Activated T-cell treated with anti-CD3 and anti-CD28 coated beads, Interleukin-2, amount 50 U/mL, for 4 hours (primary cell): ENCODE measurements at regions not wholly inside any gene's neighbourhood (a gene's known extent, or its start where the extent isn't known, plus 50 kb on each side); places are given as distances from the start of the nearest gene placed in this dataset.

ENCODE experiments used
- ATAC-seq, 2 donors: fragments of 200-7000 bp; cut with Tn5 transposase; one replicate each; pipeline ENCODE4 v1.10.0; 2021
- DNase-seq: peaks from one replicate; pipeline ENCODE4 v3.0.0-alpha.2; 2020
- H3K27me3 Mint-ChIP-seq: one replicate; pipeline ENCODE4 v1.8.0; 2021; ENCODE audit warnings: low read depth, mixed read lengths
- H3K36me3 Mint-ChIP-seq: one replicate; pipeline ENCODE4 v1.8.0; 2022; ENCODE audit warnings: mixed read lengths; ENCODE audit not compliant: insufficient read depth
- H3K4me1 Mint-ChIP-seq: one replicate; pipeline ENCODE4 v1.8.0; 2021; ENCODE audit warnings: low read depth, mixed read lengths
- H3K4me3 Mint-ChIP-seq: one replicate; pipeline ENCODE4 v1.8.0; 2021; ENCODE audit warnings: mild to moderate bottlenecking, moderate library complexity, mixed read lengths
- H3K9me3 Mint-ChIP-seq: one replicate; pipeline ENCODE4 v1.8.0; 2021; ENCODE audit warnings: mixed read lengths

GRCh38 chr1:239858057-239858456 lies 233.6 kb upstream of the FMN2 start:
- DNase-seq: no peak

GRCh38 chr1:239858529-239858928 lies 233.2 kb upstream of the FMN2 start:
- Mint-ChIP-seq H3K36me3 (peaks cover 3% of the 10 kb centered on the region), H3K9me3 (peaks cover 11% of the 10 kb centered on the region), H3K27me3 (no peaks in the 10 kb centered on the region), H3K4me3 (no peak overlapping the region), H3K4me1 (no peaks in the 10 kb centered on the region)
- ATAC-seq: no peak
- no peak for DNase-seq

More at GRCh38 chr1:239858057-239858456, 233.6 kb upstream of the FMN2 start:
- ATAC-seq: no peak
- Mint-ChIP-seq H3K4me1 (no peaks in the 10 kb centered on the region), H3K9me3 (peaks cover 11% of the 10 kb centered on the region), H3K36me3 (peaks cover 3% of the 10 kb centered on the region), H3K4me3 (no peak overlapping the region), H3K27me3 (no peaks in the 10 kb centered on the region)

GRCh38 chr1:239861985-239862384 lies 229.7 kb upstream of the FMN2 start:
- H3K4me1 Mint-ChIP-seq: no peaks in the 10 kb centered on the region
- no peak overlapping the region for H3K4me3 Mint-ChIP-seq
- H3K36me3 Mint-ChIP-seq: no peaks in the 10 kb centered on the region
- ATAC-seq (no peak), DNase-seq (no peak)
- H3K9me3 Mint-ChIP-seq: no peaks in the 10 kb centered on the region
- no peaks in the 10 kb centered on the region for H3K27me3 Mint-ChIP-seq

- H3K36me3 Mint-ChIP-seq: no peaks in the 10 kb centered on the region
- ATAC-seq (no peak), DNase-seq (no peak)
- H3K27me3 Mint-ChIP-seq: no peaks in the 10 kb centered on the region
- no peak overlapping the region for H3K4me3 Mint-ChIP-seq
- H3K9me3 Mint-ChIP-seq: no peaks in the 10 kb centered on the region
- H3K4me1 Mint-ChIP-seq: no peaks in the 10 kb centered on the region
These were observed 223.4 kb upstream of the FMN2 start for GRCh38 chr1:239868058-239868832.

GRCh38 chr1:239870194-239870593 lies 221.5 kb upstream of the FMN2 start:
- H3K4me1 Mint-ChIP-seq: no peaks in the 10 kb centered on the region
- no peaks in the 10 kb centered on the region for H3K36me3 Mint-ChIP-seq
- H3K27me3 Mint-ChIP-seq: peaks cover 2% of the 10 kb centered on the region
- no peak for ATAC-seq
- no peak for DNase-seq
- no peaks in the 10 kb centered on the region for H3K9me3 Mint-ChIP-seq
- H3K4me3 Mint-ChIP-seq: no peak overlapping the region

GRCh38 chr1:239872626-239873025 lies 219.1 kb upstream of the FMN2 start:
- H3K27me3 Mint-ChIP-seq: peaks cover 2% of the 10 kb centered on the region
- H3K4me3 Mint-ChIP-seq: no peak overlapping the region
- no peaks in the 10 kb centered on the region for H3K4me1 Mint-ChIP-seq
- no peaks in the 10 kb centered on the region for H3K9me3 Mint-ChIP-seq
- no peaks in the 10 kb centered on the region for H3K36me3 Mint-ChIP-seq
- DNase-seq (no peak), ATAC-seq (no peak)

- H3K36me3 Mint-ChIP-seq: no peaks in the 10 kb centered on the region
- peaks cover 2% of the 10 kb centered on the region for H3K27me3 Mint-ChIP-seq
- ATAC-seq (no peak), DNase-seq (no peak)
- no peaks in the 10 kb centered on the region for H3K4me1 Mint-ChIP-seq
- no peak overlapping the region for H3K4me3 Mint-ChIP-seq
- no peaks in the 10 kb centered on the region for H3K9me3 Mint-ChIP-seq
These were observed 216.9 kb upstream of the FMN2 start for GRCh38 chr1:239874831-239875230.

- Mint-ChIP-seq H3K9me3 (no peaks in the 10 kb centered on the region), H3K36me3 (no peaks in the 10 kb centered on the region), H3K4me3 (no peak overlapping the region), H3K4me1 (no peaks in the 10 kb centered on the region), H3K27me3 (no peaks in the 10 kb centered on the region)
- DNase-seq (no peak), ATAC-seq (no peak)
These were observed 212.1 kb upstream of the FMN2 start for GRCh38 chr1:239879321-239880170.

- H3K27me3 Mint-ChIP-seq: no peaks in the 10 kb centered on the region
- H3K4me3 Mint-ChIP-seq: no peak overlapping the region
- H3K9me3 Mint-ChIP-seq: no peaks in the 10 kb centered on the region
- H3K36me3 Mint-ChIP-seq: no peaks in the 10 kb centered on the region
- ATAC-seq (no peak), DNase-seq (no peak)
- no peaks in the 10 kb centered on the region for H3K4me1 Mint-ChIP-seq
These were observed 208.7 kb upstream of the FMN2 start for GRCh38 chr1:239882967-239883366.

- no peak for ATAC-seq
- DNase-seq: no peak
- H3K9me3 Mint-ChIP-seq: no peaks in the 10 kb centered on the region
- no peaks in the 10 kb centered on the region for H3K4me1 Mint-ChIP-seq
- H3K4me3 Mint-ChIP-seq: no peak overlapping the region
- H3K27me3 Mint-ChIP-seq: no peaks in the 10 kb centered on the region
- H3K36me3 Mint-ChIP-seq: no peaks in the 10 kb centered on the region
These were observed 206.9 kb upstream of the FMN2 start for GRCh38 chr1:239884796-239885195.

- Mint-ChIP-seq H3K4me1 (no peaks in the 10 kb centered on the region), H3K4me3 (no peak overlapping the region), H3K9me3 (no peaks in the 10 kb centered on the region), H3K36me3 (no peaks in the 10 kb centered on the region), H3K27me3 (no peaks in the 10 kb centered on the region)
- no peak for DNase-seq
- ATAC-seq: no peak
These were observed 205.4 kb upstream of the FMN2 start for GRCh38 chr1:239886266-239886665.

- Mint-ChIP-seq H3K9me3 (no peaks in the 10 kb centered on the region), H3K4me3 (no peak overlapping the region), H3K4me1 (no peaks in the 10 kb centered on the region), H3K36me3 (no peaks in the 10 kb centered on the region), H3K27me3 (no peaks in the 10 kb centered on the region)
- DNase-seq (no peak), ATAC-seq (no peak)
These were observed 203.0 kb upstream of the FMN2 start for GRCh38 chr1:239888639-239889038.

GRCh38 chr1:239891621-239892358 lies 199.9 kb upstream of the FMN2 start:
- Mint-ChIP-seq H3K9me3 (no peaks in the 10 kb centered on the region), H3K4me1 (no peaks in the 10 kb centered on the region), H3K36me3 (no peaks in the 10 kb centered on the region), H3K27me3 (peaks cover 4% of the 10 kb centered on the region), H3K4me3 (no peak overlapping the region)
- no peak for ATAC-seq
- no peak for DNase-seq

GRCh38 chr1:239892602-239893001 lies 199.1 kb upstream of the FMN2 start:
- ATAC-seq: no peak
- H3K4me1 Mint-ChIP-seq: no peaks in the 10 kb centered on the region
- no peak for DNase-seq
- peaks cover 4% of the 10 kb centered on the region for H3K27me3 Mint-ChIP-seq
- H3K4me3 Mint-ChIP-seq: no peak overlapping the region
- H3K9me3 Mint-ChIP-seq: no peaks in the 10 kb centered on the region
- H3K36me3 Mint-ChIP-seq: no peaks in the 10 kb centered on the region
